ENCODE measurements at regions not wholly inside any gene's neighbourhood (a gene's known extent, or its start where the extent isn't known, plus 50 kb on each side); places are given as distances from the start of the nearest gene placed in this dataset.

- ChIA-PET POLR2A (ENCODE audit: partially characterized antibody) (no interaction called here), CTCF (ENCODE audit: partially characterized antibody) (no interaction called here)
- intact Hi-C loops (cut with micrococcal nuclease): no loop called here
- no peaks in the 10 kb centered on the region for H3K36me3 ChIP-seq (ENCODE audit: insufficient read depth, low read length)
- H3K27ac ChIP-seq (ENCODE audit: low read depth, low read length): no peak overlapping the region
- H3K27ac Mint-ChIP-seq: no peak overlapping the region
- no peaks in the 10 kb centered on the region for H3K9me3 ChIP-seq (ENCODE audit: control insufficient read depth in 1 of 2, low read length in 2 of 2)
- no peaks in the 10 kb centered on the region for H3K27me3 Mint-ChIP-seq
- no peak overlapping the region for H3K4me3 Mint-ChIP-seq
- H3K36me3 Mint-ChIP-seq: peaks cover 0 to 3% of the 10 kb centered on the region in 2 donors
- H3K9me3 Mint-ChIP-seq: peaks cover 0 to 9% (median 3%) of the 10 kb centered on the region in 8 donors
- no peaks in the 10 kb centered on the region for H3K4me1 ChIP-seq (ENCODE audit: insufficient read depth, low read length)
- H3K4me1 Mint-ChIP-seq: no peaks in the 10 kb centered on the region
- no peaks in the 10 kb centered on the region for H3K27me3 ChIP-seq (ENCODE audit: insufficient read depth, low read length)
- no peak overlapping the region for H3K4me3 ChIP-seq (ENCODE audit: low read length in 2 of 2)
- DNase-seq: no peak
Measured at GRCh38 chr20:22795433-22795832, 211.1 kb upstream of the FOXA2 start.

GRCh38 chr20:22795871-22796270 lies 211.5 kb upstream of the FOXA2 start:
- no peaks in the 10 kb centered on the region for H3K4me1 Mint-ChIP-seq
- POLR2A ChIA-PET (ENCODE audit: partially characterized antibody): no interaction called here
- no peaks in the 10 kb centered on the region for H3K9me3 ChIP-seq (ENCODE audit: control insufficient read depth in 1 of 2, low read length in 2 of 2)

GRCh38 chr20:22796469-22797077 lies 212.2 kb upstream of the FOXA2 start:
- peaks cover 0 to 9% (median 5%) of the 10 kb centered on the region in 8 donors for H3K9me3 Mint-ChIP-seq
- no peaks in the 10 kb centered on the region for H3K9me3 ChIP-seq (ENCODE audit: control insufficient read depth in 1 of 2, low read length in 2 of 2)
- CTCF ChIA-PET (ENCODE audit: partially characterized antibody): no interaction called here
- no peak overlapping the region for H3K4me3 ChIP-seq (ENCODE audit: low read length in 2 of 2)
- H3K36me3 Mint-ChIP-seq: peaks cover 0 to 3% of the 10 kb centered on the region in 2 donors
- H3K27me3 ChIP-seq (ENCODE audit: insufficient read depth, low read length): no peaks in the 10 kb centered on the region
- no peaks in the 10 kb centered on the region for H3K4me1 Mint-ChIP-seq
- no peaks in the 10 kb centered on the region for H3K27me3 Mint-ChIP-seq
- H3K27ac ChIP-seq (ENCODE audit: low read depth, low read length): no peak overlapping the region
- no peak for DNase-seq
- H3K27ac Mint-ChIP-seq: no peak overlapping the region
- H3K36me3 ChIP-seq (ENCODE audit: insufficient read depth, low read length): no peaks in the 10 kb centered on the region
- intact Hi-C loops (cut with micrococcal nuclease): no loop called here
- POLR2A ChIA-PET (ENCODE audit: partially characterized antibody): no interaction called here
- H3K4me3 Mint-ChIP-seq: no peak overlapping the region
- no peaks in the 10 kb centered on the region for H3K4me1 ChIP-seq (ENCODE audit: insufficient read depth, low read length)

More at GRCh38 chr20:22795871-22796270, 211.5 kb upstream of the FOXA2 start:
- no peak overlapping the region for H3K4me3 Mint-ChIP-seq
- H3K36me3 ChIP-seq (ENCODE audit: insufficient read depth, low read length): no peaks in the 10 kb centered on the region
- intact Hi-C loops (cut with micrococcal nuclease): no loop called here
- CTCF ChIA-PET (ENCODE audit: partially characterized antibody): no interaction called here
- no peaks in the 10 kb centered on the region for H3K27me3 Mint-ChIP-seq
- no peak overlapping the region for H3K27ac ChIP-seq (ENCODE audit: low read depth, low read length)
- DNase-seq: no peak
- H3K27ac Mint-ChIP-seq: no peak overlapping the region
- peaks cover 0 to 3% of the 10 kb centered on the region in 2 donors for H3K36me3 Mint-ChIP-seq
- peaks cover 0 to 9% (median 3%) of the 10 kb centered on the region in 8 donors for H3K9me3 Mint-ChIP-seq
- H3K4me1 ChIP-seq (ENCODE audit: insufficient read depth, low read length): no peaks in the 10 kb centered on the region
- H3K27me3 ChIP-seq (ENCODE audit: insufficient read depth, low read length): no peaks in the 10 kb centered on the region
- no peak overlapping the region for H3K4me3 ChIP-seq (ENCODE audit: low read length in 2 of 2)

- CTCF ChIA-PET (ENCODE audit: partially characterized antibody): no interaction called here
Measured at GRCh38 chr20:22797103-22797502, 212.7 kb upstream of the FOXA2 start.

GRCh38 chr20:22799687-22800086 lies 215.3 kb upstream of the FOXA2 start:
- H3K4me3 Mint-ChIP-seq: no peak overlapping the region
- H3K27me3 Mint-ChIP-seq: peaks cover 0 to 2% of the 10 kb centered on the region in 2 donors
- ChIA-PET CTCF (ENCODE audit: partially characterized antibody) (no interaction called here), POLR2A (ENCODE audit: partially characterized antibody) (no interaction called here)
- H3K4me1 ChIP-seq (ENCODE audit: insufficient read depth, low read length): no peaks in the 10 kb centered on the region
- no peak for DNase-seq
- H3K36me3 Mint-ChIP-seq: peaks cover 0 to 3% of the 10 kb centered on the region in 2 donors
- H3K4me1 Mint-ChIP-seq: no peaks in the 10 kb centered on the region
- intact Hi-C loops (cut with micrococcal nuclease): no loop called here
- H3K36me3 ChIP-seq (ENCODE audit: insufficient read depth, low read length): no peaks in the 10 kb centered on the region
- no peak overlapping the region for H3K27ac Mint-ChIP-seq
- H3K4me3 ChIP-seq (ENCODE audit: low read length in 2 of 2): no peak overlapping the region
- H3K27ac ChIP-seq (ENCODE audit: low read depth, low read length): no peak overlapping the region
- peaks cover 0 to 8% (median 2%) of the 10 kb centered on the region in 8 donors for H3K9me3 Mint-ChIP-seq
- no peaks in the 10 kb centered on the region for H3K27me3 ChIP-seq (ENCODE audit: insufficient read depth, low read length)
- no peaks in the 10 kb centered on the region for H3K9me3 ChIP-seq (ENCODE audit: control insufficient read depth in 1 of 2, low read length in 2 of 2)

More at GRCh38 chr20:22797103-22797502, 212.7 kb upstream of the FOXA2 start:
- Histone ChIP-seq H3K36me3 (ENCODE audit: insufficient read depth, low read length) (no peaks in the 10 kb centered on the region), H3K27me3 (ENCODE audit: insufficient read depth, low read length) (no peaks in the 10 kb centered on the region), H3K4me1 (ENCODE audit: insufficient read depth, low read length) (no peaks in the 10 kb centered on the region), H3K27ac (ENCODE audit: low read depth, low read length) (no peak overlapping the region), H3K9me3 (ENCODE audit: control insufficient read depth in 1 of 2, low read length in 2 of 2) (no peaks in the 10 kb centered on the region), H3K4me3 (ENCODE audit: low read length in 2 of 2) (no peak overlapping the region)
- Mint-ChIP-seq H3K9me3 (peaks cover 0 to 9% (median 5%) of the 10 kb centered on the region in 8 donors), H3K4me3 (no peak overlapping the region), H3K27me3 (no peaks in the 10 kb centered on the region), H3K36me3 (peaks cover 0 to 3% of the 10 kb centered on the region in 2 donors), H3K4me1 (no peaks in the 10 kb centered on the region), H3K27ac (no peak overlapping the region)
- POLR2A ChIA-PET (ENCODE audit: partially characterized antibody): no interaction called here
- no peak for DNase-seq
- intact Hi-C loops (cut with micrococcal nuclease): no loop called here

GRCh38 chr20:22800129-22800528 lies 215.8 kb upstream of the FOXA2 start:
- Mint-ChIP-seq H3K27me3 (peaks cover 0 to 2% of the 10 kb centered on the region in 2 donors), H3K9me3 (peaks cover 0 to 8% (median 2%) of the 10 kb centered on the region in 8 donors), H3K4me1 (no peaks in the 10 kb centered on the region), H3K4me3 (no peak overlapping the region), H3K36me3 (peaks cover 0 to 3% of the 10 kb centered on the region in 2 donors), H3K27ac (no peak overlapping the region)
- Histone ChIP-seq H3K27ac (ENCODE audit: low read depth, low read length) (no peak overlapping the region), H3K27me3 (ENCODE audit: insufficient read depth, low read length) (no peaks in the 10 kb centered on the region), H3K9me3 (ENCODE audit: control insufficient read depth in 1 of 2, low read length in 2 of 2) (no peaks in the 10 kb centered on the region), H3K4me3 (ENCODE audit: low read length in 2 of 2) (no peak overlapping the region), H3K36me3 (ENCODE audit: insufficient read depth, low read length) (no peaks in the 10 kb centered on the region), H3K4me1 (ENCODE audit: insufficient read depth, low read length) (no peaks in the 10 kb centered on the region)
- no peak for DNase-seq
- ChIA-PET CTCF (ENCODE audit: partially characterized antibody) (no interaction called here), POLR2A (ENCODE audit: partially characterized antibody) (no interaction called here)
- intact Hi-C loops (cut with micrococcal nuclease): no loop called here

GRCh38 chr20:22801528-22801927 lies 217.2 kb upstream of the FOXA2 start:
- Histone ChIP-seq H3K4me1 (ENCODE audit: insufficient read depth, low read length) (no peaks in the 10 kb centered on the region), H3K4me3 (ENCODE audit: low read length in 2 of 2) (no peak overlapping the region), H3K9me3 (ENCODE audit: control insufficient read depth in 1 of 2, low read length in 2 of 2) (no peaks in the 10 kb centered on the region), H3K27me3 (ENCODE audit: insufficient read depth, low read length) (no peaks in the 10 kb centered on the region), H3K27ac (ENCODE audit: low read depth, low read length) (no peak overlapping the region), H3K36me3 (ENCODE audit: insufficient read depth, low read length) (no peaks in the 10 kb centered on the region)
- H3K27me3 Mint-ChIP-seq: peaks cover 0 to 2% of the 10 kb centered on the region in 2 donors
- peaks cover 0 to 8% (median 1%) of the 10 kb centered on the region in 8 donors for H3K9me3 Mint-ChIP-seq
- DNase-seq: no peak
- CTCF ChIA-PET (ENCODE audit: partially characterized antibody): no interaction called here
- no peak overlapping the region for H3K27ac Mint-ChIP-seq
- H3K4me3 Mint-ChIP-seq: no peak overlapping the region
- intact Hi-C loops (cut with micrococcal nuclease): no loop called here
- H3K36me3 Mint-ChIP-seq: peaks cover 0 to 3% of the 10 kb centered on the region in 2 donors
- POLR2A ChIA-PET (ENCODE audit: partially characterized antibody): no interaction called here
- no peaks in the 10 kb centered on the region for H3K4me1 Mint-ChIP-seq
